Left renal pelvis (tissue), 4 donors: ENCODE measurements at regions not wholly inside any gene's neighbourhood (a gene's known extent, or its start where the extent isn't known, plus 50 kb on each side); places are given as distances from the start of the nearest gene placed in this dataset.
"Not testable (repeated sequence)": the region's sequence is repeated elsewhere in the genome, so short reads cannot be mapped to it uniquely, and the experiment has no call there.

Experiments used
- DNase-seq, 4 donors: peaks; one replicate each; pipeline ENCODE4 v3.0.0-alpha.2; 2013; ENCODE audit warnings: low read depth in 4 of 4, low spot score in 3 of 4

GRCh38 chr2:16036951-16037350 is 96.6 kb downstream of the MYCN start:
- no peak for DNase-seq

- no peak for DNase-seq
Observed at GRCh38 chr2:16035747-16036745, 95.7 kb downstream of the MYCN start.

- no peak for DNase-seq
Observed at GRCh38 chr2:16034975-16035746, 94.8 kb downstream of the MYCN start.

- DNase-seq: no peak
Observed at GRCh38 chr2:16034151-16034974, 94.0 kb downstream of the MYCN start.

- DNase-seq: no peak
Observed at GRCh38 chr2:16033032-16033293, 92.6 kb downstream of the MYCN start.

- DNase-seq: no peak
Observed at GRCh38 chr2:16032282-16033031, 92.1 kb downstream of the MYCN start.

GRCh38 chr2:16031848-16032159 is 91.5 kb downstream of the MYCN start:
- no peak for DNase-seq

GRCh38 chr2:16031058-16031847 is 90.9 kb downstream of the MYCN start:
- DNase-seq: no peak

- DNase-seq: no peak
Observed at GRCh38 chr2:16030206-16031057, 90.1 kb downstream of the MYCN start.

- DNase-seq: no peak
Observed at GRCh38 chr2:16028644-16029043, 88.3 kb downstream of the MYCN start.

GRCh38 chr2:16026816-16027501 is 86.6 kb downstream of the MYCN start:
- no peak for DNase-seq

GRCh38 chr2:16025876-16026640 is 85.7 kb downstream of the MYCN start:
- no peak for DNase-seq

- DNase-seq: no peak
Observed at GRCh38 chr2:16025211-16025875, 85.0 kb downstream of the MYCN start.

- not testable (repeated sequence) for DNase-seq
Observed at GRCh38 chr2:16024628-16025027, 84.3 kb downstream of the MYCN start.

- DNase-seq: no peak
Observed at GRCh38 chr2:16023506-16024360, 83.4 kb downstream of the MYCN start.
